SK-N-SH treated with all-trans-retinoic acid at 6 μM for 48 hours (cell line): ENCODE measurements at regions not wholly inside any gene's neighbourhood (a gene's known extent, or its start where the extent isn't known, plus 50 kb on each side); places are given as distances from the start of the nearest gene placed in this dataset.

Source experiments
- ATAC-seq: fragments of 200-7000 bp; cut with Tn5 transposase; 3 replicates; pipeline ENCODE4 v1.9.1; 2020; ENCODE audit warnings: mild to moderate bottlenecking, moderate library complexity
- ARNTL ChIP-seq: fragments of 450-650 bp; formaldehyde crosslinking; IDR thresholded peaks from 2 replicates; pipeline ENCODE4 v1.5.0; 2020; ENCODE audit warnings: low read depth, mild to moderate bottlenecking, moderate library complexity, borderline replicate concordance
- BACH2 ChIP-seq: fragments of 250-450 bp; sonication (Bioruptor Pico); IDR thresholded peaks from 2 replicates; pipeline ENCODE4 v1.9.0; 2021; ENCODE audit warnings: mild to moderate bottlenecking, borderline replicate concordance
- CSDC2 ChIP-seq: fragments of 250-450 bp; sonication (Bioruptor Pico); IDR thresholded peaks from 2 replicates; pipeline ENCODE4 v1.5.0; 2020; ENCODE audit warnings: mild to moderate bottlenecking, moderate library complexity
- ESRRG ChIP-seq: fragments of 250-450 bp; sonication (Bioruptor Pico); IDR thresholded peaks from 2 replicates; pipeline ENCODE4 v1.6.1; 2021; ENCODE audit warnings: mild to moderate bottlenecking
- GLIS3 ChIP-seq: fragments of 250-450 bp; sonication (Bioruptor Pico); IDR thresholded peaks from 2 replicates; pipeline ENCODE4 v1.5.0; 2020; ENCODE audit warnings: mild to moderate bottlenecking, moderate library complexity
- ISL1 ChIP-seq: fragments of 250-450 bp; sonication (Bioruptor Pico); IDR thresholded peaks from 2 replicates; pipeline ENCODE4 v2.1.2; 2022; ENCODE audit warnings: mild to moderate bottlenecking, moderate library complexity
- PPARA ChIP-seq: fragments of 250-450 bp; sonication (Bioruptor Pico); IDR thresholded peaks from 2 replicates; pipeline ENCODE4 v1.5.0; 2020; ENCODE audit warnings: mild to moderate bottlenecking, borderline replicate concordance
- RARB ChIP-seq: fragments of 250-450 bp; sonication (Bioruptor Pico); IDR thresholded peaks from 2 replicates; pipeline ENCODE4 v1.8.0; 2021; ENCODE audit warnings: mild to moderate bottlenecking, moderate library complexity
- SNAI2 ChIP-seq: fragments of 250-450 bp; sonication (Bioruptor Pico); IDR thresholded peaks from 2 replicates; pipeline ENCODE4 v1.5.0; 2020; ENCODE audit warnings: mild to moderate bottlenecking, moderate library complexity
- TCF4 ChIP-seq: fragments of 250-450 bp; sonication (Bioruptor Pico); IDR thresholded peaks from 2 replicates; pipeline ENCODE4 v1.8.0; 2021; ENCODE audit warnings: mild to moderate bottlenecking, moderate library complexity, borderline replicate concordance
- TOX ChIP-seq: fragments of 250-450 bp; sonication (Bioruptor Pico); IDR thresholded peaks from 2 replicates; pipeline ENCODE4 v1.8.0; 2021; ENCODE audit warnings: mild to moderate bottlenecking, moderate library complexity, borderline replicate concordance
- ZC3H10 ChIP-seq: fragments of 250-450 bp; sonication (Bioruptor Pico); IDR thresholded peaks from 2 replicates; pipeline ENCODE4 v1.5.1; 2021; ENCODE audit warnings: mild to moderate bottlenecking, moderate library complexity
- ZFP3 ChIP-seq: fragments of 250-450 bp; sonication (Bioruptor Pico); IDR thresholded peaks from 2 replicates; pipeline ENCODE4 v1.5.0; 2020; ENCODE audit warnings: mild to moderate bottlenecking, moderate library complexity
- ZFP30 ChIP-seq: fragments of 450-650 bp; formaldehyde crosslinking; IDR thresholded peaks from 2 replicates; pipeline ENCODE4 v1.5.0; 2022; ENCODE audit warnings: mild to moderate bottlenecking, moderate library complexity
- ZNF565 ChIP-seq: fragments of 450-650 bp; formaldehyde crosslinking; conservative IDR thresholded peaks from 2 replicates; pipeline ENCODE4 v1.5.0; 2020; ENCODE audit warnings: low read depth, mild to moderate bottlenecking, moderate library complexity
- ZNF70 ChIP-seq: fragments of 450-650 bp; formaldehyde crosslinking; IDR thresholded peaks from 2 replicates; pipeline ENCODE4 v1.5.0; 2020; ENCODE audit warnings: mild to moderate bottlenecking, moderate library complexity
- ZNF8 ChIP-seq: fragments of 450-650 bp; formaldehyde crosslinking; IDR thresholded peaks from 2 replicates; pipeline ENCODE4 v1.5.0; 2020; ENCODE audit warnings: mild to moderate bottlenecking, moderate library complexity
- TF ChIP-seq, protein P1 (sequence below): fragments of 250-450 bp; sonication (Bioruptor Pico); IDR thresholded peaks from 2 replicates; pipeline ENCODE4 v1.8.0; 2020; ENCODE audit warnings: mild to moderate bottlenecking, moderate library complexity, borderline replicate concordance
- TF ChIP-seq, protein P2 (sequence below): fragments of 250-450 bp; sonication (Bioruptor Pico); IDR thresholded peaks from 2 replicates; pipeline ENCODE4 v1.8.0; 2021; ENCODE audit warnings: low read depth, mild to moderate bottlenecking, moderate library complexity, borderline replicate concordance
- TF ChIP-seq, protein P3 (sequence below): fragments of 250-450 bp; sonication (Bioruptor Pico); IDR thresholded peaks from 2 replicates; pipeline ENCODE4 v1.5.0; 2020; ENCODE audit warnings: mild to moderate bottlenecking, moderate library complexity
- TF ChIP-seq, protein P4 (sequence below): fragments of 250-450 bp; sonication (Bioruptor Pico); IDR thresholded peaks from 2 replicates; pipeline ENCODE4 v1.5.1; 2021; ENCODE audit warnings: mild to moderate bottlenecking, moderate library complexity
- TF ChIP-seq, protein P5 (sequence below): fragments of 250-450 bp; sonication (Bioruptor Pico); IDR thresholded peaks from 2 replicates; pipeline ENCODE4 v1.5.1; 2020; ENCODE audit warnings: low read depth, mild to moderate bottlenecking, moderate library complexity

DNA sequence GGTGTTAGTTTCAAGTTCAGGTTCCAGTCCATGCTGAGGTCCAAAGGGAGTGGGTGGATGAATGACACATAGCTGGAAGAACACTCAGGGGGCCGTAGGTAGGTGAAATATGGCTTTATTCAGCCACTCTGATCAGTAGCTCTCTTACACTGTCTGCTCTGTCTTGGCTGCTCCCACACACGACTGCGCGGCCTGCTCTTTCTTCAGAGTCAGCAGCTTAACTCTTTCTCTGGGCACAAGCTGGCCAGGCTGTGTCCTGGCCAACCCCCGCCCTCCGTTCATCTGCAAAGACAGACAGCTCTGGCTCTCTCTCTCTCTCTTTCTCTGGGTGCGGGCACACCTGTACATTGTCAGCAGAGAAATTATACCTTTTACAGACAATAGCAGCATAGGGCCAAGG, 317.4 kb upstream of the SORCS1 start (continued):
- TF ChIP-seq CSDC2 (CRISPR knock-in tag) (no peak), ZFP3 (CRISPR knock-in tag) (no peak), RARB (no peak), GLIS3 (no peak), ZFP30 (no peak), ISL1 (no peak), ZNF8 (no peak), ESRRG (no peak), SNAI2 (CRISPR knock-in tag) (no peak)

DNA sequence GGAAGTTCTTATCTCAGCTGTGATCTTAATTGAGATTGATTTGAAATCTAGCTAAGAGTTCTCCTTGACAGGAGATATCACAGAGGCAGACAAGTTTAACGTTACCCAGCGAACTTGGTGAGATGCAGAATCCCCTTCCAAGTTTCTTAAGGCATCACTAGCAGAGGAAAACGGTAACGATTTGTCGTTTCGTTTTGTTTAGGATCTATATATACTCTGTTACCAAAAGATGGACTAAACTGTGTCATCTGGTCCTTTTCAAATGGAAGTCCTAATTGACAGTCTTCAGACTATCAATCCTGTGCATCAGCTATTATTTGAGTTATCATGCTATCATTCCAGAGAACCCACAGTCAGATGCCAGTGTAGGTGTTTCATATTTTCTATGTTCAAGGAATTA, 316.7 kb upstream of the SORCS1 start:
- peak; percentile 41; the same call in 2 of the 3 replicates for ATAC-seq
- TF ChIP-seq CSDC2 (CRISPR knock-in tag), result no peak
- peak; percentile 31; the same call in 1 of the 2 replicates for TF ChIP-seq TCF4 (CRISPR knock-in tag)
- no peak for TF ChIP-seq ZFP3 (CRISPR knock-in tag)
- no peak for TF ChIP-seq ZNF70 (CRISPR knock-in tag)

DNA sequence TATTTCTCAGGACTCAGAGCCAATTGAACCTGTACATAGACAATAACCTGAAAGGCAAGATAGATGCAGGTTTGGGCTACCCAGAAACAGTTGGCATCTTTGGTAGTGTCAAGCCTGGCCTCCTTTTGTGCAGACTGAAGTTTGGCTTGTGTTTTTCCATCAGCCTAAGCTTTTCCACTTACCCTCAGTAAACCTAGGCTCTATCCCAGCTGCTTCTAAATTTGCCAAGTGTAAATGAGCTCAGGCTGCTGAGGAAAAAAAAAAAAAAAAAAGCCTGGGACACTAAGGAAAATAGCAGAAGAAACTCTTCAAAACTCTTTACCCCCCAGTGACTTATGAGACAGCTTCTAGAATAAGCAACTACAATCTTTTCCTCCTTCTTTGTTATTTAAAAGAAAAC, 316.3 kb upstream of the SORCS1 start:
- TF ChIP-seq ISL1 (no peak), BACH2 (CRISPR knock-in tag) (no peak), ZNF70 (CRISPR knock-in tag) (no peak), ZNF8 (no peak), GLIS3 (no peak), RARB (no peak), TCF4 (CRISPR knock-in tag) (no peak), ZC3H10 (CRISPR knock-in tag) (no peak), ZFP30 (no peak), ESRRG (no peak), SNAI2 (CRISPR knock-in tag) (no peak), ARNTL (CRISPR knock-in tag) (no peak), TOX (CRISPR knock-in tag) (no peak), PPARA (CRISPR knock-in tag) (no peak), ZNF565 (CRISPR knock-in tag) (no peak)
- TF ChIP-seq, protein P1, sequence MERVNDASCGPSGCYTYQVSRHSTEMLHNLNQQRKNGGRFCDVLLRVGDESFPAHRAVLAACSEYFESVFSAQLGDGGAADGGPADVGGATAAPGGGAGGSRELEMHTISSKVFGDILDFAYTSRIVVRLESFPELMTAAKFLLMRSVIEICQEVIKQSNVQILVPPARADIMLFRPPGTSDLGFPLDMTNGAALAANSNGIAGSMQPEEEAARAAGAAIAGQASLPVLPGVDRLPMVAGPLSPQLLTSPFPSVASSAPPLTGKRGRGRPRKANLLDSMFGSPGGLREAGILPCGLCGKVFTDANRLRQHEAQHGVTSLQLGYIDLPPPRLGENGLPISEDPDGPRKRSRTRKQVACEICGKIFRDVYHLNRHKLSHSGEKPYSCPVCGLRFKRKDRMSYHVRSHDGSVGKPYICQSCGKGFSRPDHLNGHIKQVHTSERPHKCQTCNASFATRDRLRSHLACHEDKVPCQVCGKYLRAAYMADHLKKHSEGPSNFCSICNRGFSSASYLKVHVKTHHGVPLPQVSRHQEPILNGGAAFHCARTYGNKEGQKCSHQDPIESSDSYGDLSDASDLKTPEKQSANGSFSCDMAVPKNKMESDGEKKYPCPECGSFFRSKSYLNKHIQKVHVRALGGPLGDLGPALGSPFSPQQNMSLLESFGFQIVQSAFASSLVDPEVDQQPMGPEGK (CRISPR knock-in tag), result no peak
- TF ChIP-seq, protein P2, sequence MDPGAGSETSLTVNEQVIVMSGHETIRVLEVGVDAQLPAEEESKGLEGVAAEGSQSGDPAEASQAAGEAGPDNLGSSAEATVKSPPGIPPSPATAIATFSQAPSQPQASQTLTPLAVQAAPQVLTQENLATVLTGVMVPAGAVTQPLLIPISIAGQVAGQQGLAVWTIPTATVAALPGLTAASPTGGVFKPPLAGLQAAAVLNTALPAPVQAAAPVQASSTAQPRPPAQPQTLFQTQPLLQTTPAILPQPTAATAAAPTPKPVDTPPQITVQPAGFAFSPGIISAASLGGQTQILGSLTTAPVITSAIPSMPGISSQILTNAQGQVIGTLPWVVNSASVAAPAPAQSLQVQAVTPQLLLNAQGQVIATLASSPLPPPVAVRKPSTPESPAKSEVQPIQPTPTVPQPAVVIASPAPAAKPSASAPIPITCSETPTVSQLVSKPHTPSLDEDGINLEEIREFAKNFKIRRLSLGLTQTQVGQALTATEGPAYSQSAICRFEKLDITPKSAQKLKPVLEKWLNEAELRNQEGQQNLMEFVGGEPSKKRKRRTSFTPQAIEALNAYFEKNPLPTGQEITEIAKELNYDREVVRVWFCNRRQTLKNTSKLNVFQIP, result no peak
- TF ChIP-seq, protein P3, sequence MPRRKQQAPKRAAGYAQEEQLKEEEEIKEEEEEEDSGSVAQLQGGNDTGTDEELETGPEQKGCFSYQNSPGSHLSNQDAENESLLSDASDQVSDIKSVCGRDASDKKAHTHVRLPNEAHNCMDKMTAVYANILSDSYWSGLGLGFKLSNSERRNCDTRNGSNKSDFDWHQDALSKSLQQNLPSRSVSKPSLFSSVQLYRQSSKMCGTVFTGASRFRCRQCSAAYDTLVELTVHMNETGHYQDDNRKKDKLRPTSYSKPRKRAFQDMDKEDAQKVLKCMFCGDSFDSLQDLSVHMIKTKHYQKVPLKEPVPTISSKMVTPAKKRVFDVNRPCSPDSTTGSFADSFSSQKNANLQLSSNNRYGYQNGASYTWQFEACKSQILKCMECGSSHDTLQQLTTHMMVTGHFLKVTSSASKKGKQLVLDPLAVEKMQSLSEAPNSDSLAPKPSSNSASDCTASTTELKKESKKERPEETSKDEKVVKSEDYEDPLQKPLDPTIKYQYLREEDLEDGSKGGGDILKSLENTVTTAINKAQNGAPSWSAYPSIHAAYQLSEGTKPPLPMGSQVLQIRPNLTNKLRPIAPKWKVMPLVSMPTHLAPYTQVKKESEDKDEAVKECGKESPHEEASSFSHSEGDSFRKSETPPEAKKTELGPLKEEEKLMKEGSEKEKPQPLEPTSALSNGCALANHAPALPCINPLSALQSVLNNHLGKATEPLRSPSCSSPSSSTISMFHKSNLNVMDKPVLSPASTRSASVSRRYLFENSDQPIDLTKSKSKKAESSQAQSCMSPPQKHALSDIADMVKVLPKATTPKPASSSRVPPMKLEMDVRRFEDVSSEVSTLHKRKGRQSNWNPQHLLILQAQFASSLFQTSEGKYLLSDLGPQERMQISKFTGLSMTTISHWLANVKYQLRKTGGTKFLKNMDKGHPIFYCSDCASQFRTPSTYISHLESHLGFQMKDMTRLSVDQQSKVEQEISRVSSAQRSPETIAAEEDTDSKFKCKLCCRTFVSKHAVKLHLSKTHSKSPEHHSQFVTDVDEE (CRISPR knock-in tag), result no peak
- TF ChIP-seq, protein P4, sequence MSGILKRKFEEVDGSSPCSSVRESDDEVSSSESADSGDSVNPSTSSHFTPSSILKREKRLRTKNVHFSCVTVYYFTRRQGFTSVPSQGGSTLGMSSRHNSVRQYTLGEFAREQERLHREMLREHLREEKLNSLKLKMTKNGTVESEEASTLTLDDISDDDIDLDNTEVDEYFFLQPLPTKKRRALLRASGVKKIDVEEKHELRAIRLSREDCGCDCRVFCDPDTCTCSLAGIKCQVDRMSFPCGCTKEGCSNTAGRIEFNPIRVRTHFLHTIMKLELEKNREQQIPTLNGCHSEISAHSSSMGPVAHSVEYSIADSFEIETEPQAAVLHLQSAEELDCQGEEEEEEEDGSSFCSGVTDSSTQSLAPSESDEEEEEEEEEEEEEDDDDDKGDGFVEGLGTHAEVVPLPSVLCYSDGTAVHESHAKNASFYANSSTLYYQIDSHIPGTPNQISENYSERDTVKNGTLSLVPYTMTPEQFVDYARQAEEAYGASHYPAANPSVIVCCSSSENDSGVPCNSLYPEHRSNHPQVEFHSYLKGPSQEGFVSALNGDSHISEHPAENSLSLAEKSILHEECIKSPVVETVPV, result no peak
- TF ChIP-seq, protein P5, sequence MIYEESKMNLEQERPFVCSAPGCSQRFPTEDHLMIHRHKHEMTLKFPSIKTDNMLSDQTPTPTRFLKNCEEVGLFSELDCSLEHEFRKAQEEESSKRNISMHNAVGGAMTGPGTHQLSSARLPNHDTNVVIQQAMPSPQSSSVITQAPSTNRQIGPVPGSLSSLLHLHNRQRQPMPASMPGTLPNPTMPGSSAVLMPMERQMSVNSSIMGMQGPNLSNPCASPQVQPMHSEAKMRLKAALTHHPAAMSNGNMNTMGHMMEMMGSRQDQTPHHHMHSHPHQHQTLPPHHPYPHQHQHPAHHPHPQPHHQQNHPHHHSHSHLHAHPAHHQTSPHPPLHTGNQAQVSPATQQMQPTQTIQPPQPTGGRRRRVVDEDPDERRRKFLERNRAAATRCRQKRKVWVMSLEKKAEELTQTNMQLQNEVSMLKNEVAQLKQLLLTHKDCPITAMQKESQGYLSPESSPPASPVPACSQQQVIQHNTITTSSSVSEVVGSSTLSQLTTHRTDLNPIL (CRISPR knock-in tag), result no peak
- ATAC-seq, result no peak
